Activated T-cell treated with anti-CD3 and anti-CD28 coated beads for 1 hour (primary cell): ENCODE measurements at regions not wholly inside any gene's neighbourhood (a gene's known extent, or its start where the extent isn't known, plus 50 kb on each side); places are given as distances from the start of the nearest gene placed in this dataset.

Experiments used
- DNase-seq: peaks from one replicate; pipeline ENCODE4 v3.0.0-alpha.2; 2020; ENCODE audit warnings: low read depth

- DNase-seq: no peak
Observed at GRCh38 chr11:45036733-45037132, 86.0 kb upstream of the TP53I11 start.

GRCh38 chr11:45037434-45038005 is 86.8 kb upstream of the TP53I11 start:
- no peak for DNase-seq

GRCh38 chr11:45038923-45039322 is 88.2 kb upstream of the TP53I11 start:
- DNase-seq: no peak

GRCh38 chr11:45041596-45041995 is 90.9 kb upstream of the TP53I11 start:
- no peak for DNase-seq

GRCh38 chr11:45042560-45042959 is 91.9 kb upstream of the TP53I11 start:
- DNase-seq: no peak

GRCh38 chr11:45043755-45044475 is 93.2 kb upstream of the TP53I11 start:
- no peak for DNase-seq

GRCh38 chr11:45045683-45046471 is 95.2 kb upstream of the TP53I11 start:
- no peak for DNase-seq

GRCh38 chr11:45048313-45048841 is 97.7 kb upstream of the TP53I11 start:
- no peak for DNase-seq

- DNase-seq: no peak
Observed at GRCh38 chr11:45048870-45049691, 97.4 kb upstream of the PRDM11 start.

- DNase-seq: no peak
Observed at GRCh38 chr11:45050111-45050510, 96.3 kb upstream of the PRDM11 start.

GRCh38 chr11:45051621-45052020 is 94.8 kb upstream of the PRDM11 start:
- DNase-seq: no peak

- no peak for DNase-seq
Observed at GRCh38 chr11:45052361-45052760, 94.1 kb upstream of the PRDM11 start.

GRCh38 chr11:45053736-45054446 is 92.5 kb upstream of the PRDM11 start:
- no peak for DNase-seq

- DNase-seq: no peak
Observed at GRCh38 chr11:45054956-45055355, 91.5 kb upstream of the PRDM11 start.

GRCh38 chr11:45056529-45056928 is 89.9 kb upstream of the PRDM11 start:
- DNase-seq: no peak

- no peak for DNase-seq
Observed at GRCh38 chr11:45057938-45058646, 88.3 kb upstream of the PRDM11 start.

GRCh38 chr11:45058647-45058950 is 87.8 kb upstream of the PRDM11 start:
- DNase-seq: no peak

- no peak for DNase-seq
Observed at GRCh38 chr11:45060707-45061106, 85.7 kb upstream of the PRDM11 start.

GRCh38 chr11:45061641-45062040 is 84.8 kb upstream of the PRDM11 start:
- no peak for DNase-seq

GRCh38 chr11:45062115-45062514 is 84.3 kb upstream of the PRDM11 start:
- no peak for DNase-seq
